HG03571 (cell line): ENCODE measurements at regions not wholly inside any gene's neighbourhood (a gene's known extent, or its start where the extent isn't known, plus 50 kb on each side); places are given as distances from the start of the nearest gene placed in this dataset.
A peak's percentile ranks its signal among the peaks of the same experiment; 100 is the strongest.

Source experiments
- ATAC-seq: cut with Tn5 transposase; IDR thresholded peaks from one replicate; pipeline ENCODE4 v1.9.1; 2021; ENCODE audit not compliant: unreplicated experiment

DNA sequence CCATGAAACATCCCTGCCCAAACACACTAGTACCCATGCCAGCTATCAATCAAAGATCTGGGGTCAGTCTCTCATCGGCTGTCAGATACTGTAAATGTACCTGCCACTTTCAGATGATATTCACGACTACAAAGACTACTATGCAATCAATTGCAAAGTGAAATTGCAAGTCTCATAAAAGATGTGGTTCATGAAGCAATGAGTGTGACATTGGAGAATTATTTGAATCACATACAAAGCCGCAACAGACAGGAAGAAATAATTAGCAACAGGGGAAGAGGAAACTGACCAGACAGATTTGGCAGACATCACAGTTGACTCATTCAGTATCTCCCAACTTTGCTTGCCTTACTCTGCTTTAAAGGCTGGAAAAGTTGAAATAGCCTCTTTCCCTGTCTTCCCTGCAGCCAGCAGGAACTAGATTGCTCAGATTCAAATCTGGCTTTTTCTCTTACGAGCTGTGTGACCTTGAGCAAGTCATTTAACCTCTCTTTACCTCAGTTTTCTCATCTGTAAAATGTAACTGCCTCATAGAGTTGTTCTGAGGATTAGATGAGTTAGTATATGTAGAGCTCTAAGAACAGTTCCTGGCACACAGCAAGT, 95.7 kb upstream of the C3orf80 start:
- ATAC-seq: peak; percentile 57

DNA sequence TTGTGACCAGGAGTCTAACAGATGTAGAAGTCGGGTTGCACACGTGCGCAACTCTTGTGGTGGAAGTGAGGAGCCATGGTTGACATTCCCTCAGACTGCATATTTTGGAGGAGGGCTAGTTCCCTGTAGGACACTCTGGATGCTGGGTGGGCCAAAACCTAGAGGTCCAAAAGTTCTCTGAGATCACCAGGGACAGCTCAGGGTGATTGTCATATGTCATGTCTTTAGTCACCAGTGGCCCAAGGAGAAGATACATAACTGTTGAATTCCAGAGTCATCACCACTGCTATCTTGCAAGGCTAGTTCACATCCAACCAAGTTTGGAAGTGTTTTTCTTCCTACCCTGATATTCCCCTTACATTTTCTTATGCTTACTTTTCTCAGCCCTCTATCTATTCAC, 95.2 kb upstream of the C3orf80 start:
- ATAC-seq: no peak

DNA sequence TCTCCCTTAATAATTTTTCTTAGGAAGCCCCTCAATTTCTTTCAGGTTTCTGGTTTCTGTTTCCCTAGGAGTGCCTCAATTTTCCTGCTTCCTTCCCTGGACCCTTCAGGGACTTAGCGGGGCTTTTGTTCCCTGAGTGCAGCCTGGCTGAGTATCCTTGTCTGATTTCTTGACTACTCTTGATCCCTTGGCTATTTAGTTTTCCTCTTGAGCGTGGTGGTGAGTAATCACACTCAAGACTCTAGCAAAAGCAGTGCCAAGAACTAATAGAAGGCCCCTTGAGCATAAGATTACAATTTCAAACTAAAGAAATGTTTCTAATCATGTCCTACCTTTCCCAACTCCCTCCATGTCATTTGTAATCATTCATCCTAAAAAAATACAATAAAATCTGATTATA, 94.3 kb upstream of the C3orf80 start:
- no peak for ATAC-seq

DNA sequence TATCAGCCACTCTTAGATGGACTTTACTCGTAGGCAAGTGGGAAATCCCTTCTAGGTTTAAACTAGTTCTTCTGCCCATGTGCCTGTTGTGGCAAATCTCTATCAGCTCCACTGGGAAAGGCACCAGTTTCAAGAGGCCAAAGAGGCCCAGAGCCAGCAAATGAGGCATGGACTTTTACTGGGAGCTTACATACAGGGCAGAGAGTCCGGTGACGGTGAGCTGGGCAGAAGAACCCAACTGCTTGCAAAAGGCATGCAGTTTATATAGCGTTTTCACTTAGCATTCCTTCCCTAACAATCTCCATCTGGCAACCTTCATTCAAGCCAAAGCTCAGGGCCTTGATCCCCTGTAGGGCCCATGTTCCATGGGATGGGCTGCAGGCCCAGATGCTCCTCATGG, 93.0 kb upstream of the C3orf80 start:
- ATAC-seq: no peak

DNA sequence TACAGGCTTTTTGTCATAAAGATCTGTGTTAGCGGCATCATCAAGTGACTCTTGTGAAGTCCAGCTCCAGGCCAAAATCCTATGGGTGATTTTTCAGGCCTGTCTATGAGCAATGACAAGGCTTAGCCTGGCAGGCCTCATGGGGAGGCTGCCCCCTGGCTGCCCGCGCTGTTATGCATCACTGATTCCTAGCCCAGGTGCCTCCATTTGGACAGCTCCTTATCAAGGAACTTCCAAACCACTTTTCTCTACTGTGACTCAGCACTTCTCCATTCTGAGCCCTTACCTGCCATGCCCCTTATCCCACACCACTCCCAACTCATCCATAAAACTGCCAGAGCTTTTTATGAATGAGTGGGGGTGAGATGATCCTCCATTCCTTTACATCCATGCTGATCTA, 91.5 kb upstream of the C3orf80 start:
- no peak for ATAC-seq

DNA sequence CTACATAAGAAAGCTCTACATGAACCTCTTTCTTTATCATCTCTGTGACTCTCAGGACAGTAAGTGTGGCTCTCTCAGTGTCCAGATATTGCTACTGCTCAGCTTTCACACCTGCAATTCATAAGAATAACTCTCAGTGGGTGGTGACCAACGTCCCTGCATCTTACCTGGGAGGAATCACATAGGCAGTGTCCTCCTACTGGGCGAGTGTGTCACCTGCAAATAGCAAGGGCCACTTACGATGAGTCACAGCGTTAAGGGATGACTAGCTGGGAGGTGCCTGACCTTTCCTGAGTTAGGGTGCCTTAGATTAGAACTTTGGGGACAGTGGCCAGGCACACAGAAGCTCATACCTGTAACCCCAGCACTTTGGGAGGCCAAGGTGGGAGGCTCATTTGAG, 90.8 kb upstream of the C3orf80 start:
- ATAC-seq: no peak

DNA sequence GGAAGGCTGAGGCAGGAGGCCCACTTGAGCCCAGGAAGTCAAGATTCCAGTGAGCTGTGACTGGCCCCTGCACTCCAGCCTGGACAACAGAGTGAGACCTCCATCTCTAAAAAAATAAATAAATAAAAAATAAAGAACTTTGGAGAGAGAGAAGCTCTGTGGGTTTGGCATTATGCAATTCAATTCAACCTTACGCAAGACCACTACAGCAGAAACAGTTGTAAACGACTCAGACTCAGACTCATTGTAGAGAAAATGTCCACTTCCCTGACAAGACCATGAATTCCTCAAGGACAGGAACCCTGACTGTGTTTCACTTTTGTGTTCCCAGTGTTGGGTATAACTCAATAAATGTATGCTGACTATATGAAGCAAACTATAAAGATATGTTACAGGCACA, 90.3 kb upstream of the C3orf80 start:
- ATAC-seq: no peak

DNA sequence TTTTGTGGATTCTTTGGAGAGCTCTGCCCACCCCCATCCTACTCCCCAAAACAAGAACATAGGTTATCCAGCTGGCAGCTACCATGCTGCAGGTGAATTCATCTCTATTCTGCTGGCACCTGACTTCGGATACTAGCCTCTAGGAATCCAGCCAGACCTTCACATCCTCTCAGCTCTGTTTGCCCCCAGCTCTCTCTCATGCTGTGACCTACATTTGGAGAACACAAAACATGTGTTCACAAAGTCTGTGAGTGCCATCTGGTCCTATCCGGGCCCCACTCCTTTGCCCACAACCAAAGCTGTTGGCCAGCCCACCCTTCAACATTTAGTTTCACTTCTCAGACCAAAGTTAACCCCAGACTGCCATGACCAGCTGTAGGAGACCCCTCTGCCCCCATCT, 89.4 kb upstream of the C3orf80 start:
- no peak for ATAC-seq

DNA sequence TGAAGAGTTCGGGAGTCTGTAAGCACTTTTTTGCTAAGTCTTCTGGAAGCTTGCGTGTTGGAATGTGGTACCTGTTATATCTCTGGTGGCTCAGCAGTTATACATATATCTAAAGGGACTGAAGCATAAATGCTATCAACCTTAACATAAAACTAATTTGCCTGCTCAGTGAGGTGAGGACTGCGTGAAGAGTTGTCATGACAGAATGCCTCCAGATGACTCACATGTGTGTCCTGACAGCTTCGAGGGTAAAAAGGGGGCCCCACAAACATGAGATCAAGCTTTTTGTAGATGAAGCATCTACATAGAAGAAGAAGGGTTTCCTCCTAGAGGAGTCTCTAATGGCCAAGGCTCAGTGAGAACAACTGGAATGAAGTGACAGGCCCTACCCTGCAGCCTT, 88.8 kb upstream of the C3orf80 start:
- no peak for ATAC-seq

DNA sequence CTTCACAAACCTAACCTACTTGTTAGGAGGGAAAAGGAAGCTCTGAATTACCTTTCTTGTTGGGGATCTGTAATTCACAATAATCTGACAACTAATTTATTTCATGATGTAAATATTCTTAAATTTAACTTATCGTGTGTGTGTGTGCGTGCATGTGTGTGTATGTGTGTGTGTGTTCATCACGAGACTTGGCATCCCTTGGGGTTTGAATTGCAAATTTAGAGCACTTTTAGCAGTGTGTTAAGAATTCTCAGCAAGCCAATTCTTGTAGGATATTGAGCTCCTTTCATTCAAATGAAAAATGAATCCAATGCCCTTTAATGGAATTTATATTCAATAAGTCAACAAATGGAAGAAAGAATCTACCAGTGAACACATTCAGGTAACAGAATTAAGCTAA, 85.9 kb upstream of the C3orf80 start:
- ATAC-seq: no peak

DNA sequence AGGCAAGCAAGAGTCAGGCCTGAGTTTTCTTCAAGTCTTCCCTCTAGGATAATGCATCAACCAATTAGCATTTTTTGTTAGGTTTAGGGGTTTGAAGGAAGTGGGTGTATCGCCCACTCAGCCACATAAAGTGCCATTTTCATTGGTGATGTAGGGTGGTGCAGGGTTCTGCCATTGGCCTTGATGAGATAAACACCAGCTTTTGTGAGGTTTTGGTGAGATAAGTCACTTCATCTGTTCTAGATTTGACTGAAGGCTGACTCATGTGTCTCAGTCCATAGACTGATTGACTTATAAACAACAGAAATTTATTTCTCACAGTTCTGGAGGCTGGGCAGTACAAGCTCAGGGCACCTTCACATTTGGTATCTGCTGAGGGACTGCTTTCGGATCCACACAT, 84.5 kb upstream of the C3orf80 start:
- no peak for ATAC-seq

DNA sequence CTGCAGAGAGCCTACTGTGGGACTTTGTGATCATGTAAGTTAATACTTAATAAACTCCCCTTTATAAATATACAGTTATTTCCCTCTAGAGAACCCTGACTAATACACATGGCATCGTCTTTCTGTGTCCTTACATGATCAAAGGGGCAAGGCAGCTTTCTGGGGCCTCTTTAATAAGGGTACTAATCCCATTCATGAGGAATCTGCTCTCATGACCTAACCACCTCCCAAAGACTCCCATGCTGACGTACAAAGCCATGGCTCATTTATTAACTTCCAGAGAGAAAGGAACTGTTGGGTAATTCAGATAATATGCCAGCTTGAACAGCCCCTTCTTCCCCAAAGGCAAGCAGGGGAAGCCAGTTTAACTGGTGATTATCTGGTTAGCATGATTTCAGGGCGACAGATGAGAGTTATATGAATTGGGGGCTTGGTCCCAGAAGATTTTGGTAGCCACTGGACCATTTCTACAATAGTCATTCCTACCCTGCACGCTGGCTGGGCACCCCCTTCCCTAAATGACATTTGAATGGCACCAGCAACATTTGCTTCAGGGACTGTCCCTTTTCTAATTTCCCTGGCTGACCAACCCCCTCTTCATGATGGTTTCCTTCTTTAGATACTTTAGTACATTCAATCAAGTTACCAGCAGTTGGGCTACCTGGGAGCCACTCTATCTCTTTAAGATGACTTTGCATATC, 83.6 kb upstream of the C3orf80 start:
- ATAC-seq: no peak

DNA sequence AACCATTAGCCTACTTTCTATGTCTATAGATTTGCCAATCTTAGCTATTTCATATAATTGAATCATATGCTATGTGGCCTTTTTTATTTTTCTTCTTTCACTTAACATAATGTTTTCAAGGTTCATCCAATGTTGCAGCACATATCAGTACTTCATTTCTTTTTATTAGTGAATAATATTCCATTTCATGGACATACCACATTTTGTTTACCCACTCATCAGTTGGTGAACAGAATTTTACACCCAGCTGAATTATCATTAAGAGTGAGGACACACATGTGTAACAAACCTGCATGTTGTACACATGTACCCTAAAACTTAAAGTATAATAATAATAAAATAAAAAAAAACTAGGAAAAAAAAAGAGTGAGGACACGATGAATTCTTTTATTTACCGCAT, 81.7 kb upstream of the C3orf80 start:
- no peak for ATAC-seq

DNA sequence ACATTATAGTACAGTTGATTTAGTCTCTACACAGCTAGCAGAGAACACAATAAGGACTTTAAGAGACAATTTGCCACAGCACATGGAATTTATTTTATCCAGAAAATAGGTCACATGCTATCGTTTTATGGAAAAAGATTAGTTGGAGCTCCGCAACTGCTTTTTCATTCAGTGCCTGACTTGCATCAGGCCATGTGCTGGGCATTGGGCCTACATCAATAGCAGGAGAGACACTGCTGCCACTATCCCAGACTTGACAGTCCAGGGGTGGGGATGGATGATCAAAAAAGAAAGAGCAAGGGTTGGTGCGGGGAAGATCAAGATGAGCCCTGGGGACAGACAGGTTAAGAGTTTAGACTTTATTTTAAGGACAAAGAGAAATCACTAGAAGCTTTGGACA, 75.2 kb upstream of the C3orf80 start:
- no peak for ATAC-seq

DNA sequence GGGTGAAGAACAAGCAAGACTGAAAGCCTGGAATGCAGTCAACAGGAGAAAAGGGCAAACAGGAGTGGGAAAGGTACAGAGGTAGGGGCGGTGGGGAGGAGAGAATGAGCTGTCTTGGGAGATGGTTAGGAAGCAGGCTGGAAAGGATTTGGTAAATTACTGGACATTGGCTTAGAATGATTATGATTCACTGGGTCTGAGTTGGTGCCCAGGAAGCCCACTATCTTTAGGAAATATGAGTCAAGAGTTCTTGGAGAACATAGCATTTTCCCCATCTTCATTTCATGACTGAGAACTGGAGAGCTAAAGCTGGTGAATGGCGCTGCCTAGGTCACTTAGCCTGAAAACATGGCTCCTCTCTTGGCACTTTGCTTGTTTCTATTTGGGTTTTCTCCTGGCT, 74.7 kb upstream of the C3orf80 start:
- no peak for ATAC-seq

DNA sequence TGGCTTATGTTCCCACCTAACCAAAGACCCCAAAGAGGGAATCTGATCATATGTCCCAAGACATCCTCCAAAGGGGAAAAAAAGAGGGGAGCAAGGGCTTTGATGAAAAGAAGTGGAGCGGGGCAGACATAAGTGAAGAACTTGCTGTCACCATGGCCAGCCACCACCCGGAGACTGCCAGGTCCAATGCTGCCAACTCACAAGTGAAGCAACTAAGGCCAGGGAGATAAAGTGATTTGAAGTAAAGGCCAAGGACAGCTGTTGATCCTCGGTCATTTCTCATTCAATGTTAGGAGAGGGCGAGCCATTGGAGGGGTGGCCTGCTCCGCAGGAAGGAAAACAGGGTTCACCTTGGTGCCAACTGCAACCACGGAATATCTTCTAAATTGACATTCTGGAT, 72.6 kb upstream of the C3orf80 start:
- ATAC-seq: no peak

DNA sequence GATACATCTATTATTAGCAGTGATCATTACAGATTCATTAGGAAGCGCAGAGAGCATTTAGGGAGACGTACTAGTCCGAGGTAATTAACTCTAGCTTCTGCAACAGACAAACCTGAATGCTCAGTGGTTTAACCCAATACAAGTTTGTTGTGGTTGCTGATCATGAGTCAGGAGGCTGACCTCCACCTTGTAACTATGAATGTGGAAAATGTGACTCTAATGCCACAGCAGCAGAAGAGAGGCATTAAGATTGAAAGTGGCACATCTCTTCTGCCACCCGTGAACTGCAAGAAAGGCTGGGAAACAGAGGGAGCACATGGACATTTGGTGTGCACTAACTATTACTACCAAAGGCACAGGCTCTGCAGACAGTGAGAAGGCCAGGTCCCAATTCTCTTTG, 71.2 kb upstream of the C3orf80 start:
- no peak for ATAC-seq

DNA sequence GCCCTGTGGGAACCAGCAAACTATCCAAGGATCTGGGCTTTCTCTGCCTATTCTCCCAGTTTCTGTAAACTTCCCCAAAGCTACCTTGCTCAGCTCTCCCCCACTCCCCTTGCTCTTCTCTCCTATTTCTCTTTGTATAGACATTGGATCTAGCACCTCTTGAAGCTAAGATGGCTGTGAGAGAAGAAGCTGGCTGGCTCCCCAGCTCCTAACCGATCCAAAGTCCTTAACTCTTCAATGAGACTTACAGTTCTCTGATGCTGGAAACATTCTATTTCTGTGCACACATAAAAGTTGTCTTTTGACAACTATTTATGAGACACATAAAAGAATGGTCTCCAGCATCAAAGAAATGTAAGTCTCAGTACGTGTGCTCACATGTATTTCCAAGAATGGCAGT, 70.6 kb upstream of the C3orf80 start:
- ATAC-seq: no peak

DNA sequence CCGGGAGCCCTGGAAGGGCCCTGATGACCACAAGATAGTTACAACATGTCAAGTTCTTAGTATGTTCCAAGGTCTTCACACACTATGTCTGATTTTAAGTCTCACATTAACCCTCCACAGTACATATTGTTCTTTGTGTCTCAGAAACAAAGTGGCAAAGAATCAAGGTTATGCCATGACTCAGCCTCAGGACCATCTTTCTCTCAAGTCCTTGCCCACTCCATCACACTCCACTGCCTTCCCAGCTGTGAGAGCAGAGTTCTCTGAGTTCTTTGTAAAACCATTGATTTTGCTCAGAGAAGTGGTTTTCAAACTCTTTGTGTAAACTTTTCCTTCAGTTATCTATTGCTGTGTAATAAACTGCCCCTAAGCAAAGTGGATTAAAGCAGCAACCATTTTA, 67.9 kb upstream of the C3orf80 start:
- ATAC-seq: no peak

DNA sequence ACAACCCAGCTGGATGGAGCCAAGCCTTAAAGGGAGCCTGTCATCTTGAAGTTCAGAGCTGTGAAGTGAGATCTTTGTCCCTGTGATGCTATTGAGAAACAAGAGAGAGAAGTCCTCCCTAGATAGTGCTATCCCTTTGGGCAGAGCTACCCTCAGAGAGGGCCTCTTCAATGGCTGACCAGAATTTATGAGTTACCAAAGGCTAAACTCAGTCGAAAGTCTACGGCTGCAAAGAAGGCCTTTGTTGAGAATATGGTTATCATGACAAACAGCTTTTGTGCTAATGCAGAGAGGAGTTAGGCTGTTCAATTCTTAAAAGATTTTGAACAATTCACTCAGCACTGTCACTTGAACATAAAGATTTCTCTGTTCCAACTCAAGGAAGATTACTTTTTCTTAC, 65.9 kb upstream of the C3orf80 start:
- no peak for ATAC-seq

DNA sequence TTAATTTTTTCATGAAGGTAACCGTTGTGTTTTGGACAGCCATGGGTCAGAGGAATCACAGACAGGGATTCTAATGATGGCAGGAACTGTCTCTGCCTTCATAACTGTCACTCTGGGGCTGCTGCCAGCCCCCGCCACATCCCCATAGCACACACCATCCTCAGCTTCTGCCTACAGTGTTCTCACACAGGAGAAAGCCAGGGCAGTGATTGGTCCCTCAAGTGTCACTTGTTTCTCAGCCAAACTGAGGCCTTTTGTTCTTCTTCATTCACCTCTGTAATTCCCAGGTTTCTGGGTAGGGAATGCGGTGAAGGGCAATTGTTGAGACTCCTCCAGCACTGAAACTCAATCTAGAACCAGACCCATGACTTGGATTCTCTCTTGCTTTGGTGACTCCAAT, 65.4 kb upstream of the C3orf80 start:
- ATAC-seq: no peak

DNA sequence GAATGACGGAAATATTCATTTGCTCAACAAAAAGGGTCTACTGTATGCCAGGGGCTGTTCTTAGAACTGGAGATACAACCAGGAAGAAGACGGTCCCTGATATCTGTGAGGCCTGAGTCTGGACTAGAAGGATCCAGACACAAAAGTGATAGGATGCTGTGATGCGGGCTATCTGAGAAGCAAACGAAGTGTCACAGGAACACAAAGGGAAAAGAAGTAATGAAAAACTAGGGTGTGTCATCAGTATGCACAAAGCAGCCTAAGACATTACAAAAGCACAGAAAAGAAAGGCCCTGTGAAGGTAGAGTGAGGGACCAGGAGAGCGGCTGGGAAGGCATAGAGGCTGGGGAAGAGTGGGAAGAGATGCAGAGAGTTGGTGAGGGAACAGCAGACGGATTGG, 63.3 kb upstream of the C3orf80 start:
- no peak for ATAC-seq

DNA sequence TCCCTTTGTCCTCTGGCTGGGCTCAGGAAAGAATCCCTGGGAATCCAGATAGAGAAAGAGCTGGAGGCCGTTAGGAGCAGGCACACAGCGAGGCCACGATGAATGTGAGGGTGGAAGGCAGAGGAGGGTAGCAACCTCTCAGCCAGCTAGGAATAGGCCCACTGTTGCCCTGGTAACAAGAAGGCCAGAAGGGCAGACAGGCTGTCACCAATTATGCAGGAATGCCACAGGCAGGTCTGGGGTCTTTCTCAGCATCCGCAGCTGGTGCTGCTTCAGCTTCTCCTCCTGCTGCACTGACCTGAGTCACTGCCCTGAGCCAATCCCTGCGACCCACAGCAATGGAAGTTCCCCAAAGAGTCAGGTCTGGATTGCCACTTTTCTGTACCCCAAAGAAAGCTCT, 62.8 kb upstream of the C3orf80 start:
- ATAC-seq: no peak
